ENCODE measurements at regions not wholly inside any gene's neighbourhood (a gene's known extent, or its start where the extent isn't known, plus 50 kb on each side); places are given as distances from the start of the nearest gene placed in this dataset.

DNA sequence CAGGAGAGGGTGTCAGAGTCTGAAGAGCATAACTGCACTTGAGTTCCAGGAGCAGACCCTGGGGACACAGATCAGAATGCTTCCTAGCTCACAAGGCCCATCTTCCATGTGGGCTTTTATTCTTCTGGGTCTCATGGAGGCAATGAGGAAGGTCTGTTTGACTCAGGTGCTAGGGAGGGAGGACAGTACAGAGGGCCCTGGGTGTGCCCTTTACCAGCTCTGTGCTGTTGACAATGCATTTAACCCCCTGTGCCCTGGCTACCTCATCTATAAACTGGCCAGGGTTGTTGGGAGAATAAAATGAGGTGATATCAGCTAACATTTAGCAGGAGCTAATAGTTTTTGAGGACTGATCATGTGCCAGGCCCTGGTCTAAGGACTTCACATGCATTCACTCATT, 318.0 kb downstream of the DMAC1 start:
- TF ChIP-seq POLR2A (IDR thresholded peaks at IDR 0.05; ENCODE audit: low read depth, low read length) (no peak), POLR2AphosphoS5 (IDR thresholded peaks at IDR 0.05; ENCODE audit: low read depth, low read length) (no peak), TAF1 (IDR thresholded peaks at IDR 0.05; ENCODE audit: borderline replicate concordance, low read depth, low read length) (no peak)
